ENCODE measurements at regions not wholly inside any gene's neighbourhood (a gene's known extent, or its start where the extent isn't known, plus 50 kb on each side); places are given as distances from the start of the nearest gene placed in this dataset.

DNA sequence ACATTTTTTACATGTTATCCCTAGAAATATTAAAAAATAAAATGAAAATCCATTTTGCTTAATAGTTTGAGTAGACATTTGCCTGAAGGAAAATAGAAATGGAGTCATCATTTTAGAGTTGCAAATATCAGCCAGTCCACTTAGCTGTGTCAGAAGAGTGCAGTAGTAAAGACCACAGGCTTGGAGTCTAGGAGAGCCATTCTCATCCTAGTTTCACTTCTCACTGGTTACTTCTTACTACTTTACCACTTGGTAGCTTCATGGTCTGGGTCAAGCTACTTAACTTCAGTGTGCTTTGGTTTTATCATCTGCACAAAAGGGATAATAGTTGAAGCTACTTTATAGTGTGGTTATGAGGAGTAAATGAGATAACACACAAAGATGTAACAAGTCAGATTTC lies 286.5 kb upstream of the NBEA start:
- H3K4me2 ChIP-seq, result no peak overlapping the region
- H3K27ac ChIP-seq, result no peak overlapping the region
- H4K20me1 ChIP-seq (ENCODE audit: insufficient read depth), result no peaks in the 10 kb centered on the region
- H3K27me3 ChIP-seq (ENCODE audit: insufficient read depth, low read depth), result no peaks in the 10 kb centered on the region
- H3K9ac ChIP-seq, result no peak overlapping the region
- H3K4me1 ChIP-seq (ENCODE audit: low read depth, poor library complexity, severe bottlenecking), result no peaks in the 10 kb centered on the region
- no peaks in the 10 kb centered on the region for H3K79me2 ChIP-seq (ENCODE audit: insufficient read depth, low read depth)
- no peaks in the 10 kb centered on the region for H3K36me3 ChIP-seq (ENCODE audit: insufficient read depth)
- no peak overlapping the region for H2AFZ ChIP-seq (ENCODE audit: low read depth)
- no peak overlapping the region for H3K4me3 ChIP-seq (IDR thresholded peaks at IDR 0.05; ENCODE audit: insufficient read depth, low read depth, low read length)
- TF ChIP-seq, protein P1, sequence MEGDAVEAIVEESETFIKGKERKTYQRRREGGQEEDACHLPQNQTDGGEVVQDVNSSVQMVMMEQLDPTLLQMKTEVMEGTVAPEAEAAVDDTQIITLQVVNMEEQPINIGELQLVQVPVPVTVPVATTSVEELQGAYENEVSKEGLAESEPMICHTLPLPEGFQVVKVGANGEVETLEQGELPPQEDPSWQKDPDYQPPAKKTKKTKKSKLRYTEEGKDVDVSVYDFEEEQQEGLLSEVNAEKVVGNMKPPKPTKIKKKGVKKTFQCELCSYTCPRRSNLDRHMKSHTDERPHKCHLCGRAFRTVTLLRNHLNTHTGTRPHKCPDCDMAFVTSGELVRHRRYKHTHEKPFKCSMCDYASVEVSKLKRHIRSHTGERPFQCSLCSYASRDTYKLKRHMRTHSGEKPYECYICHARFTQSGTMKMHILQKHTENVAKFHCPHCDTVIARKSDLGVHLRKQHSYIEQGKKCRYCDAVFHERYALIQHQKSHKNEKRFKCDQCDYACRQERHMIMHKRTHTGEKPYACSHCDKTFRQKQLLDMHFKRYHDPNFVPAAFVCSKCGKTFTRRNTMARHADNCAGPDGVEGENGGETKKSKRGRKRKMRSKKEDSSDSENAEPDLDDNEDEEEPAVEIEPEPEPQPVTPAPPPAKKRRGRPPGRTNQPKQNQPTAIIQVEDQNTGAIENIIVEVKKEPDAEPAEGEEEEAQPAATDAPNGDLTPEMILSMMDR (conservative IDR thresholded peaks at IDR 0.05; ENCODE audit: low read depth, low read length), result no peak

DNA sequence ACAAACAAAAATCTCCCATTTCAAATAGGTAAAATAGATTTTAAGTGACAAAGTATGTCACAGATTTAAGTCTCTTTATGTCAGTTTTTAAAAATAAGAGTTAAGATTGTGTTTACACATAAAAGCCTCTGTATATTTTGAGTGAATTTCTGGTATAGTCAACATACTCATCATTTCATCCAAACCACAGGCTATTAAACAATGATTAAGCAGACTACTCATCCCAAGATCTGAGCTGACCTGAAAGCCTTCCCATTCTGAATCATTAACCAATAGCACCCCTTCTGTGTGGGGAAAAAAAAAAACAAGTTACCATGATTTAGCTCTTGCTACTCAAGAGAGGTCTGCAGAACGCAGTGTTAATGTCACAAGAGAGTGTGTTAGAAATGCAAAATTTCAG lies 284.4 kb upstream of the NBEA start:
- Histone ChIP-seq H3K4me2 (no peak overlapping the region), H3K79me2 (ENCODE audit: insufficient read depth, low read depth) (no peaks in the 10 kb centered on the region), H3K27me3 (ENCODE audit: insufficient read depth, low read depth) (no peaks in the 10 kb centered on the region), H2AFZ (ENCODE audit: low read depth) (no peak overlapping the region), H3K4me1 (ENCODE audit: low read depth, poor library complexity, severe bottlenecking) (no peaks in the 10 kb centered on the region), H3K4me3 (IDR thresholded peaks at IDR 0.05; ENCODE audit: insufficient read depth, low read depth, low read length) (no peak overlapping the region), H3K9ac (no peak overlapping the region), H3K27ac (no peak overlapping the region), H4K20me1 (ENCODE audit: insufficient read depth) (no peaks in the 10 kb centered on the region), H3K36me3 (ENCODE audit: insufficient read depth) (no peaks in the 10 kb centered on the region)
- TF ChIP-seq, protein P1 (conservative IDR thresholded peaks at IDR 0.05; ENCODE audit: low read depth, low read length), result no peak

DNA sequence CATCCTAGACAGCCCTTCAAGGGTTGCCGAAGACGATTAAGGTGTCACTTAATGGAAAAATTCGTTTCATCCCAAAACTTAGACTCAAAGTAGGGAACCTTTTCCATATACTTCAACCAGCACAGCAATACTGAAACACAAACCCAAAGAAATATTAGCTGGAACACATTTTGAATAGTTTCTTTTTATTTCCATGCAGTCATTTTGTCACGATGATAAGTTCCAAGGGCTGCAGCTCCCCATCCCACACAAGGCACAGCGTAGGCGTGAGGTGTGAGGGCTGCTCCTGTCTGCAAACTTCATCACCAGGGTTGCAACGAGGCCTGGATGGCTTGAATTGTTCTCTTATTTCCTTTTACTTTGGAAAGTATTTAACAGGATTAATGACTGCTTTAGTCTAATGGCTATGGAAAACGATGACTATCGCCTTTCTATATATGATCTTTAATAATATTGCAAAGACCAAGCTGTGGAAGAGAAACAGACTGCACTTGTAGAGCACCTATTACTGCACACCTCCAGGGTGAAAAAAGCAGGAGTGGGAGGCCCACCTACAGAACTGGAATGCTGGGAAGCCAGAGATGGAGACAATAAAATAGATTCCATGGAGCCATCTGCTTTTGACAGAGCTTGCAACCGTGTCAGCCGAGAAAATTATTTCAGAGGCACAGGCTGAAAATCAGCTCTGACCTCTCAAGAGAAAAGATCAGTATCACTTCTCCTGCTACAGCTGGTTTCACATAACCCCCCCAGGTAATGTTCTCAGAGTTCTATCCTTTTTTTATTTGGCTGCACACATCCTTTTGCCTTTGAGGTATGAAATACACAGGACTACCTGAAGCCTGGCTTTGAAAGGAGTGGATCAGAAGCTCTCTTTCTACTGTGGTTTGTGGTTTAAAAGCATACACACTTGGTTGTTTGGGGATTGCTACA lies 274.5 kb upstream of the NBEA start:
- H3K27me3 ChIP-seq (ENCODE audit: insufficient read depth, low read depth), result no peaks in the 10 kb centered on the region
- H2AFZ ChIP-seq (ENCODE audit: low read depth), result no peak overlapping the region
- no peak overlapping the region for H3K4me3 ChIP-seq (IDR thresholded peaks at IDR 0.05; ENCODE audit: insufficient read depth, low read depth, low read length)
- H4K20me1 ChIP-seq (ENCODE audit: insufficient read depth), result no peaks in the 10 kb centered on the region
- no peaks in the 10 kb centered on the region for H3K36me3 ChIP-seq (ENCODE audit: insufficient read depth)
- no peak overlapping the region for H3K27ac ChIP-seq
- no peak overlapping the region for H3K4me2 ChIP-seq
- TF ChIP-seq, protein P1 (conservative IDR thresholded peaks at IDR 0.05; ENCODE audit: low read depth, low read length), result no peak
- H3K79me2 ChIP-seq (ENCODE audit: insufficient read depth, low read depth), result no peaks in the 10 kb centered on the region
- H3K4me1 ChIP-seq (ENCODE audit: low read depth, poor library complexity, severe bottlenecking), result no peaks in the 10 kb centered on the region
- H3K9ac ChIP-seq, result no peak overlapping the region

GRCh38 chr13:34671137-34671536 lies 270.9 kb upstream of the NBEA start:
- no peak overlapping the region for H3K9ac ChIP-seq
- no peaks in the 10 kb centered on the region for H3K4me1 ChIP-seq (ENCODE audit: low read depth, poor library complexity, severe bottlenecking)
- no peak overlapping the region for H3K4me3 ChIP-seq (IDR thresholded peaks at IDR 0.05; ENCODE audit: insufficient read depth, low read depth, low read length)
- TF ChIP-seq, protein P1 (conservative IDR thresholded peaks at IDR 0.05; ENCODE audit: low read depth, low read length), result no peak
- no peak overlapping the region for H2AFZ ChIP-seq (ENCODE audit: low read depth)
- no peaks in the 10 kb centered on the region for H3K36me3 ChIP-seq (ENCODE audit: insufficient read depth)
- H4K20me1 ChIP-seq (ENCODE audit: insufficient read depth), result no peaks in the 10 kb centered on the region
- no peak overlapping the region for H3K4me2 ChIP-seq
- no peaks in the 10 kb centered on the region for H3K79me2 ChIP-seq (ENCODE audit: insufficient read depth, low read depth)
- H3K27me3 ChIP-seq (ENCODE audit: insufficient read depth, low read depth), result no peaks in the 10 kb centered on the region
- no peak overlapping the region for H3K27ac ChIP-seq

Data from KMS-11 (cell line).